B cell (primary cell): ENCODE measurements at regions not wholly inside any gene's neighbourhood (a gene's known extent, or its start where the extent isn't known, plus 50 kb on each side); places are given as distances from the start of the nearest gene placed in this dataset.

Source experiments
- ATAC-seq: fragments of 200-7000 bp; cut with Tn5 transposase; one replicate; pipeline ENCODE4 v1.10.0; 2021; ENCODE audit warnings: low read depth, mild to moderate bottlenecking, moderate number of reproducible peaks, moderate library complexity
- CTCF ChIA-PET: fragments of 350-600 bp; sonication (Branson Sonifier 250); formaldehyde crosslinking; loops from one replicate; lab custom pipeline; 2021; ENCODE audit warnings: antibody characterized with exemption, inconsistent platforms; lab: Charles Lee
- POLR2A ChIA-PET: fragments of 350-600 bp; sonication (Branson Sonifier 250); formaldehyde crosslinking; loops from one replicate; lab custom pipeline; 2021; ENCODE audit warnings: antibody characterized with exemption; lab: Charles Lee
- DNase-seq: peaks from one replicate; pipeline ENCODE4 v3.0.0; 2013
- H2AFZ ChIP-seq: 2 replicates; pipeline ENCODE4 v1.6.1; 2012; ENCODE audit warnings: mild to moderate bottlenecking, low read depth, low read length; ENCODE audit not compliant: insufficient read depth, poor library complexity, severe bottlenecking
- H3K27ac ChIP-seq, 2 donors: 1 replicate in 1 of 2; 2 replicates in 1 of 2; pipeline ENCODE4 v1.5.1; 2012 to 2013; ENCODE audit warnings: low read length in 2 of 2, mild to moderate bottlenecking in 2 of 2, moderate library complexity in 1 of 2
- H3K27me3 ChIP-seq, 4 experiments: fragments of 200-600 bp in 1 of 4; sonication (generic) in 1 of 4; replicated peaks in 1 of 4; 1 replicate in 2 of 4; 2 replicates in 2 of 4; pipeline versions ENCODE4 v1.6.1 to v1.7.0; 2013 to 2016; ENCODE audit warnings: low read length in 3 of 4, mild to moderate bottlenecking in 2 of 4, mixed read lengths in 1 of 4, moderate library complexity in 1 of 4; ENCODE audit not compliant: insufficient read depth in 4 of 4, control insufficient read depth in 3 of 4; ENCODE audit errors: control extremely low read depth in 1 of 4
- H3K36me3 ChIP-seq, 2 experiments: replicated peaks in 1 of 2; 1 replicate in 1 of 2; 2 replicates in 1 of 2; pipeline versions ENCODE4 v1.6.1 to v1.7.1; 2013; ENCODE audit warnings: low read length in 1 of 2; ENCODE audit not compliant: insufficient read depth in 2 of 2, control insufficient read depth in 1 of 2; ENCODE audit errors: control extremely low read depth in 1 of 2, extremely low read depth in 1 of 2
- H3K4me1 ChIP-seq, 2 donors: fragments of 200-600 bp in 1 of 2; sonication (generic) in 1 of 2; 1 replicate in 1 of 2; 2 replicates in 1 of 2; pipeline versions ENCODE4 v1.5.1 to v1.6.1; 2013 to 2017; ENCODE audit warnings: low read length in 2 of 2; ENCODE audit not compliant: control insufficient read depth in 2 of 2, insufficient read depth in 2 of 2
- H3K4me2 ChIP-seq: replicated peaks from 2 replicates; pipeline ENCODE3; 2012; ENCODE audit warnings: mild to moderate bottlenecking, low read depth, low read length; ENCODE audit not compliant: poor library complexity, severe bottlenecking
- H3K4me3 ChIP-seq, 5 experiments: fragments of 200-600 bp in 1 of 5; sonication (generic) in 1 of 5; 1 replicate in 3 of 5; 2 replicates in 2 of 5; pipeline versions ENCODE4 v1.5.1 to v1.7.0; 2011 to 2016; ENCODE audit warnings: low read length in 4 of 5, mild to moderate bottlenecking in 4 of 5, low read depth in 2 of 5, control low read depth in 1 of 5, moderate library complexity in 1 of 5; ENCODE audit not compliant: insufficient read depth in 1 of 5; ENCODE audit errors: control extremely low read depth in 1 of 5, extremely low read depth in 1 of 5
- H3K79me2 ChIP-seq: fragments of 200-600 bp; sonication (generic); one replicate; pipeline ENCODE4 v1.6.0; 2016; ENCODE audit warnings: low read length; ENCODE audit not compliant: control insufficient read depth, insufficient read depth
- H3K9ac ChIP-seq: fragments of 200-600 bp; sonication (generic); 2 replicates; pipeline ENCODE4 v1.6.1; 2017; ENCODE audit warnings: mild to moderate bottlenecking, low read length, moderate library complexity
- H3K9me3 ChIP-seq, 3 donors: one replicate each; pipeline versions ENCODE4 v1.6.1 to v1.7.1; 2013; ENCODE audit warnings: low read length in 2 of 3; ENCODE audit not compliant: control insufficient read depth in 2 of 3, insufficient read depth in 1 of 3; ENCODE audit errors: control extremely low read depth in 1 of 3
- H4K20me1 ChIP-seq: 2 replicates; pipeline ENCODE4 v1.6.0; 2012; ENCODE audit warnings: mild to moderate bottlenecking, low read length; ENCODE audit not compliant: insufficient read depth, control insufficient read depth, poor library complexity, severe bottlenecking
- H3K27ac Mint-ChIP-seq: one replicate; pipeline ENCODE4 v1.8.0; 2021; ENCODE audit warnings: mixed read lengths
- H3K27me3 Mint-ChIP-seq: one replicate; pipeline ENCODE4 v1.8.0; 2021; ENCODE audit warnings: mixed read lengths
- H3K4me1 Mint-ChIP-seq: one replicate; pipeline ENCODE4 v1.8.0; 2021; ENCODE audit warnings: mixed read lengths
- H3K4me3 Mint-ChIP-seq: one replicate; pipeline ENCODE4 v1.8.0; 2021; ENCODE audit warnings: mixed read lengths
- H3K9me3 Mint-ChIP-seq: one replicate; pipeline ENCODE4 v1.8.0; 2022; ENCODE audit warnings: mixed read lengths; ENCODE audit not compliant: insufficient read depth
- EZH2 ChIP-seq: IDR thresholded peaks from 2 replicates; pipeline ENCODE4 v1.6.1; 2012; ENCODE audit warnings: borderline replicate concordance, low read depth, mild to moderate bottlenecking, moderate library complexity, low read length; ENCODE audit not compliant: insufficient read depth, poor library complexity, severe bottlenecking
- WGBS: methylation state at CpG from one replicate; pipeline ENCODE4 v1.1.5; 2013; ENCODE audit warnings: missing lambda C conversion rate; ENCODE audit not compliant: insufficient coverage; 5-methylcytosine and 5-hydroxymethylcytosine counted together
- intact Hi-C: fragments of 100-400 bp; cut with micrococcal nuclease; formaldehyde crosslinking; loops from one replicate; pipeline ENCODE4 v1.10.0; 2022
- TF ChIP-seq, protein P1 (sequence below): fragments of 200-600 bp; IDR thresholded peaks from one replicate; pipeline ENCODE4 v1.8.0; 2022; ENCODE audit warnings: antibody characterized with exemption, mild to moderate bottlenecking

DNA sequence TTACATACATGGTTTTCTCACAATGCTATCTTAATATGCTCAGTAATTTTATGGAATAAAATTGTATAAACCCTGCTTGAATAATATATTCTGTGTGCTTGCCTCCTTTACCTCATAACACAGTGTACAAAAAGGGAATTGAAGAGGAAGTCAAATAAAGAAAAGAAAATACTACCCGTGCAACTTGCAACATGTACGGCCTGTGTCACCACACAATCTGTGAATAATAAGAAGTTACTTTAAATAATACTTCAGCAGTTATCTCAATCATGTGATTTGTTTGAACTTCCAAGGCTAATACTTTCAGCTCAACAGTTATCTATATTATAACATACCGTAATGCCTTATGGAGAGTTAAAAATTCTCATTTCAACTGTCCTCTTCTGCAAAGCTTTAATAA is 58.1 kb upstream of the SATB1 start:
- intact Hi-C loops: no loop called here
- H4K20me1 ChIP-seq: no peaks in the 10 kb centered on the region
- TF ChIP-seq EZH2: no peak
- TF ChIP-seq, protein P1, sequence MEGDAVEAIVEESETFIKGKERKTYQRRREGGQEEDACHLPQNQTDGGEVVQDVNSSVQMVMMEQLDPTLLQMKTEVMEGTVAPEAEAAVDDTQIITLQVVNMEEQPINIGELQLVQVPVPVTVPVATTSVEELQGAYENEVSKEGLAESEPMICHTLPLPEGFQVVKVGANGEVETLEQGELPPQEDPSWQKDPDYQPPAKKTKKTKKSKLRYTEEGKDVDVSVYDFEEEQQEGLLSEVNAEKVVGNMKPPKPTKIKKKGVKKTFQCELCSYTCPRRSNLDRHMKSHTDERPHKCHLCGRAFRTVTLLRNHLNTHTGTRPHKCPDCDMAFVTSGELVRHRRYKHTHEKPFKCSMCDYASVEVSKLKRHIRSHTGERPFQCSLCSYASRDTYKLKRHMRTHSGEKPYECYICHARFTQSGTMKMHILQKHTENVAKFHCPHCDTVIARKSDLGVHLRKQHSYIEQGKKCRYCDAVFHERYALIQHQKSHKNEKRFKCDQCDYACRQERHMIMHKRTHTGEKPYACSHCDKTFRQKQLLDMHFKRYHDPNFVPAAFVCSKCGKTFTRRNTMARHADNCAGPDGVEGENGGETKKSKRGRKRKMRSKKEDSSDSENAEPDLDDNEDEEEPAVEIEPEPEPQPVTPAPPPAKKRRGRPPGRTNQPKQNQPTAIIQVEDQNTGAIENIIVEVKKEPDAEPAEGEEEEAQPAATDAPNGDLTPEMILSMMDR: no peak
- peaks cover 3 to 7% of the 10 kb centered on the region in 2 donors for H3K4me1 ChIP-seq
- H3K4me3 ChIP-seq: no peak overlapping the region
- H3K27me3 Mint-ChIP-seq: no peaks in the 10 kb centered on the region
- no peaks in the 10 kb centered on the region for H3K36me3 ChIP-seq
- DNase-seq (no peak), ATAC-seq (no peak)
- H3K27ac ChIP-seq: no peak overlapping the region
- no CpG with 5 or more reads among the region's 3 CpGs for WGBS
- no peak overlapping the region for H3K9ac ChIP-seq
- H3K9me3 ChIP-seq: peaks cover 0 to 12% (median 6%) of the 10 kb centered on the region in 3 donors
- H3K4me1 Mint-ChIP-seq: peaks cover 10% of the 10 kb centered on the region
- ChIA-PET CTCF (no interaction called here), POLR2A (no interaction called here)
- H2AFZ ChIP-seq: no peak overlapping the region
- no peak overlapping the region for H3K4me3 Mint-ChIP-seq
- no peaks in the 10 kb centered on the region for H3K27me3 ChIP-seq
- H3K27ac Mint-ChIP-seq: no peak overlapping the region
- H3K9me3 Mint-ChIP-seq: no peaks in the 10 kb centered on the region
- H3K4me2 ChIP-seq: no peak overlapping the region
- H3K79me2 ChIP-seq: no peaks in the 10 kb centered on the region

DNA sequence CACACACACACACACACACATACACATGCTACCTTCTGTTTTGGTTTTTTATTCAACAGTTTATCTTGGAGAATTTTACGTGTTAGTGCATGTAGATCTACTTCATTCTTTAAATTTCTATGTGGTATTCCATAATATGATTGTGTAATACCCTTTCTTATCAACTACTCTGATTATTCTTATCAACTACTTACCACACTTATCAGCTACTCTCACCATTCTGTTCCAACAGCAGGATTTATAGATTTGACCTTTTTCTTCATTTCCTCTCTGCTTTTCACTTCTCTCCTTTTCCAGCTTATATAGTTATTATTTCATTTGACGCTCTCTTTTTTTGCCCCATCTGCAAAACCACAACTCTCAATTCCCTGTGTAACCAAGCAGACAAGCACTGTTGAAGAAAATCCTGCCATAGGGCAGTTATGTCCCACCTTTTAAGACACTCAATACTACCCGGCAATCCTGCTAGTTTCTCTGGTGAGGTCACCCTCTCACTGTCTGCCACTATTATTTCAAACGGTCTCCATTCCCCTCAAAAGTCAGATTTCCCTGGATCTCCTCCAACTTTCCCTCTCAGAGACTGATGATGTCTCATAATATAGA is 56.9 kb upstream of the SATB1 start:
- Histone ChIP-seq H3K4me1 (peaks cover 3 to 7% of the 10 kb centered on the region in 2 donors), H3K4me3 (no peak overlapping the region), H2AFZ (no peak overlapping the region), H3K9me3 (peaks cover 0 to 12% (median 6%) of the 10 kb centered on the region in 3 donors), H3K79me2 (no peaks in the 10 kb centered on the region), H3K27me3 (no peaks in the 10 kb centered on the region), H3K27ac (no peak overlapping the region), H4K20me1 (no peaks in the 10 kb centered on the region), H3K36me3 (no peaks in the 10 kb centered on the region), H3K4me2 (no peak overlapping the region), H3K9ac (no peak overlapping the region)
- 36% methylated on average over 3 of the region's 4 CpGs for WGBS
- CTCF ChIA-PET: interaction anchor here (1.0 kb wide), 1 partner anchor 15 kb away, joined by 3 read pairs; no protein-coding TSS in a partner anchor
- TF ChIP-seq, protein P1: no peak
- TF ChIP-seq EZH2: no peak
- no peaks in the 10 kb centered on the region for H3K27me3 Mint-ChIP-seq
- DNase-seq (no peak), ATAC-seq (no peak)
- H3K4me1 Mint-ChIP-seq: peaks cover 10% of the 10 kb centered on the region
- H3K27ac Mint-ChIP-seq: no peak overlapping the region
- no peaks in the 10 kb centered on the region for H3K9me3 Mint-ChIP-seq
- intact Hi-C loops: no loop called here
- POLR2A ChIA-PET: interaction anchor here (0.8 kb wide), 1 partner anchor 17 kb away, joined by 3 read pairs; no protein-coding TSS in a partner anchor
- no peak overlapping the region for H3K4me3 Mint-ChIP-seq
